OCI-LY3 (cell line): ENCODE measurements at regions not wholly inside any gene's neighbourhood (a gene's known extent, or its start where the extent isn't known, plus 50 kb on each side); places are given as distances from the start of the nearest gene placed in this dataset.
"Not testable (repeated sequence)": the region's sequence is repeated elsewhere in the genome, so short reads cannot be mapped to it uniquely, and the experiment has no call there.

Experiments
- H2AFZ ChIP-seq: fragments of 200-600, 300-600 bp; shearing (Covaris generic); 2 replicates; pipeline ENCODE4 v1.6.0; 2014; ENCODE audit warnings: antibody characterized with exemption, low read depth, low read length
- H3K27ac ChIP-seq: fragments of 200-600, 300-600 bp; sonication (generic); 2 replicates; pipeline ENCODE4 v1.5.1; 2014; ENCODE audit warnings: mild to moderate bottlenecking, low read length, moderate library complexity, mixed read lengths
- H3K27me3 ChIP-seq: fragments of 200-600, 300-600 bp; sonication (generic); 2 replicates; pipeline ENCODE4 v1.6.1; 2014; ENCODE audit warnings: low read depth, low read length, mixed read lengths
- H3K36me3 ChIP-seq: fragments of 200-600, 300-600 bp; sonication (generic); replicated peaks from 2 replicates; pipeline ENCODE3; 2014; ENCODE audit warnings: low read depth, low read length, mixed read lengths
- H3K4me1 ChIP-seq: fragments of 300-600, 200-600 bp; sonication (generic); 2 replicates; pipeline ENCODE4 v1.6.1; 2014; ENCODE audit warnings: low read length, mixed read lengths
- H3K4me2 ChIP-seq: fragments of 200-600, 300-600 bp; sonication (generic); 2 replicates; pipeline ENCODE4 v1.6.1; 2014; ENCODE audit warnings: low read length, mixed read lengths
- H3K4me3 ChIP-seq: fragments of 300-600, 200-600 bp; sonication (generic); 2 replicates; pipeline ENCODE4 v1.5.1; 2014; ENCODE audit warnings: antibody characterized with exemption, mild to moderate bottlenecking, low read length, moderate library complexity
- H3K79me2 ChIP-seq: fragments of 300-600, 200-600 bp; shearing (Covaris generic); 2 replicates; pipeline ENCODE4 v1.6.1; 2014; ENCODE audit warnings: mild to moderate bottlenecking, low read length, mixed read lengths
- H3K9ac ChIP-seq: fragments of 300-600, 200-600 bp; shearing (Covaris generic); 2 replicates; pipeline ENCODE4 v1.6.0; 2014; ENCODE audit warnings: mild to moderate bottlenecking, low read length, moderate library complexity
- H3K9me3 ChIP-seq: fragments of 200-600, 300-600 bp; shearing (Covaris generic); 2 replicates; pipeline ENCODE4 v1.6.1; 2014; ENCODE audit warnings: low read length, mixed read lengths; ENCODE audit not compliant: insufficient read depth
- H4K20me1 ChIP-seq: fragments of 200-600, 300-600 bp; sonication (generic); 2 replicates; pipeline ENCODE4 v1.6.1; 2016; ENCODE audit warnings: low read length, mixed read lengths; ENCODE audit not compliant: insufficient read depth
- CTCF ChIP-seq: fragments of 200-600, 300-600 bp; sonication (generic); IDR thresholded peaks from 2 replicates; pipeline ENCODE4 v1.5.1; 2014; ENCODE audit warnings: antibody characterized with exemption, low read length, low read depth
- EZH2phosphoT487 ChIP-seq: fragments of 200-600 bp; shearing (Covaris generic); IDR thresholded peaks from 2 replicates; pipeline ENCODE4 v1.6.1; 2018; ENCODE audit warnings: antibody characterized with exemption, mixed run types, low read depth

- TF ChIP-seq EZH2phosphoT487 (no peak), CTCF (no peak)
- Histone ChIP-seq H3K27me3 (no peaks in the 10 kb centered on the region), H3K36me3 (no peaks in the 10 kb centered on the region), H3K4me3 (no peak overlapping the region), H3K79me2 (no peaks in the 10 kb centered on the region), H4K20me1 (no peaks in the 10 kb centered on the region), H3K27ac (no peak overlapping the region), H3K4me2 (no peak overlapping the region), H3K9me3 (no peaks in the 10 kb centered on the region), H3K9ac (no peak overlapping the region), H2AFZ (no peak overlapping the region), H3K4me1 (peaks cover 9% of the 10 kb centered on the region)
These were observed 475.2 kb upstream of the FRG2C start for GRCh38 chr3:75188962-75189361.

DNA sequence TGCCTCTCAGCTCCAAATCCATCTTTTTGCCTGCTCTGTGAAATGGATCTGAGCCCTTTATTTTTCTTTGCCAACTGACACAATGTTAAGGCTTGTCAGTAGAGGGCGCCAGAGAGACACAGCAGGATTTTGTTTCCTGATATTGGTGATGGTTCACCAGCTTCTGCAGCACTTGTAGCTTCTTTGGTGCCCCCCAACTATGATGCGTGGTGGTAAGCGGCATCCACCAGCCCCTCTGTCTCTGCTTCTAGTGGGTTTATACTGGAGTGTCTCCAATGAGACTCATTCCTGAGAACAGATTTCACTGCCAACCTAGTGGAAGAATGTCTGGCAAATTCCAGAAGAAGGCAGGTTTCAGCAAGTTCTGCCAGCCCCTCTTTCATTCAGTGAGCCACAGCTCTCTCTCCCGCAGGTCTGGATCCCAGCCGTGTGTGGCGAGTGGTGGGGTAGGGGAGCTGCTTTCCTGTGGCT, 471.9 kb upstream of the FRG2C start:
- H3K4me2 ChIP-seq: peak overlapping the region; percentile 62
- no peak overlapping the region for H3K9ac ChIP-seq
- peaks cover 9% of the 10 kb centered on the region for H3K4me1 ChIP-seq
- no peaks in the 10 kb centered on the region for H3K9me3 ChIP-seq
- H3K36me3 ChIP-seq: no peaks in the 10 kb centered on the region
- H3K4me3 ChIP-seq: peak overlapping the region; percentile 48
- H3K27me3 ChIP-seq: no peaks in the 10 kb centered on the region
- H3K27ac ChIP-seq: no peak overlapping the region
- no peaks in the 10 kb centered on the region for H3K79me2 ChIP-seq
- H2AFZ ChIP-seq: peak overlapping the region; percentile 39; the same call in 1 of the 2 replicates
- TF ChIP-seq CTCF (peak; percentile 94), EZH2phosphoT487 (no peak)
- H4K20me1 ChIP-seq: no peaks in the 10 kb centered on the region

DNA sequence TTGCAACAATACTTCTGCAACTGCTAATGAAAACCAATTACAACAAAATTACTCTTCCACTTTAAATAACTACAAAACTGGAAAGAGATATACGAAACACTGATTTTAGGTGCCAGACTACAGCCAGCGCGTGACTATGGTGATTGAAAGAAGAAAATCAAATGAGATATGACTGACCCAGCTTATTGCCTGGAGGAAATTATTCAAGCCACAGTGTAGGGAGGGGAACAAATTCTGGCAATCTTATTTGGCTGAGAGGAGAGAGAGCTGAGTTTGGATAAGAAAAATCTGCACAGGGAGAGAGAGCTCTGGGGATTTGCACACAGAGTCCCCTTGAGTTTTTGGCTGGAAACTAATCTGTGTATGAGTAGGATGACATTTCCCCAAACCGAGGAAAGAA, 470.3 kb upstream of the FRG2C start:
- Histone ChIP-seq H3K79me2 (no peaks in the 10 kb centered on the region), H3K4me1 (peaks cover 9% of the 10 kb centered on the region), H4K20me1 (no peaks in the 10 kb centered on the region), H3K27ac (no peak overlapping the region), H3K27me3 (no peaks in the 10 kb centered on the region), H3K36me3 (no peaks in the 10 kb centered on the region), H3K9me3 (no peaks in the 10 kb centered on the region), H3K9ac (no peak overlapping the region), H3K4me3 (no peak overlapping the region), H2AFZ (no peak overlapping the region), H3K4me2 (no peak overlapping the region)
- no peak for TF ChIP-seq CTCF
- TF ChIP-seq EZH2phosphoT487: no peak

DNA sequence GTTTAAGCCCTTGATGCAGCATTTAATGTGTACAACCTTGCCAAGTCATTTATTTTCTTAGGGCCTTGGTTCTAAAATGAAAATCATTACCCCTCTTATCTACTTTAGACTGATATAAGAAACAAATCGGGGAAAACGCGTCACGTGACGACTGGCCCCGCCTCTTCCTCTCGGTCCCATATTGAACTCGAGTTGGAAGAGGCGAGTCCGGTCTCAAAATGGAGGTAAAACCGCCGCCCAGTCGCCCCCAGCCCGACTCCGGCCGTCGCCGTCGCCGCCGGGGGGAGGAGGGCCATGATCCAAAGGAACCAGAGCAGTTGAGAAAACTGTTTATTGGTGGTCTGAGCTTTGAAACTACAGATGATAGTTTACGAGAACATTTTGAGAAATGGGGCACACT, 449.8 kb upstream of the FRG2C start:
- H3K27me3 ChIP-seq, H3K9ac ChIP-seq, H3K4me2 ChIP-seq, H3K27ac ChIP-seq, H4K20me1 ChIP-seq, H3K4me1 ChIP-seq, H3K4me3 ChIP-seq, H3K36me3 ChIP-seq, H2AFZ ChIP-seq, H3K9me3 ChIP-seq, H3K79me2 ChIP-seq: not testable (repeated sequence)

- no peak overlapping the region for H2AFZ ChIP-seq
- no peak overlapping the region for H3K4me3 ChIP-seq
- TF ChIP-seq EZH2phosphoT487 (no peak), CTCF (peak; percentile 18; the same call in 1 of the 2 replicates)
- no peaks in the 10 kb centered on the region for H3K27me3 ChIP-seq
- no peak overlapping the region for H3K27ac ChIP-seq
- no peaks in the 10 kb centered on the region for H3K9me3 ChIP-seq
- no peak overlapping the region for H3K9ac ChIP-seq
- no peak overlapping the region for H3K4me2 ChIP-seq
- no peaks in the 10 kb centered on the region for H3K36me3 ChIP-seq
- no peaks in the 10 kb centered on the region for H3K79me2 ChIP-seq
- peaks cover 11% of the 10 kb centered on the region for H3K4me1 ChIP-seq
- no peaks in the 10 kb centered on the region for H4K20me1 ChIP-seq
These were observed 445.6 kb upstream of the FRG2C start for GRCh38 chr3:75218577-75218976.
